GM12873 (cell line): ENCODE measurements at regions not wholly inside any gene's neighbourhood (a gene's known extent, or its start where the extent isn't known, plus 50 kb on each side); places are given as distances from the start of the nearest gene placed in this dataset.

ENCODE experiments used
- CTCF ChIP-seq: IDR thresholded peaks from 2 replicates; pipeline ENCODE4 v1.5.1; 2012; ENCODE audit warnings: low read depth, mild to moderate bottlenecking, moderate library complexity, low read length, control low read depth; ENCODE audit not compliant: insufficient read depth; ENCODE audit errors: missing control alignments

- TF ChIP-seq CTCF = no peak
These were observed 324.4 kb downstream of the ADGRL2 start for GRCh38 chr1:82125119-82125518.

- no peak for TF ChIP-seq CTCF
These were observed 320.7 kb downstream of the ADGRL2 start for GRCh38 chr1:82121421-82121820.

GRCh38 chr1:82116105-82116504 is 315.4 kb downstream of the ADGRL2 start:
- no peak for TF ChIP-seq CTCF

- TF ChIP-seq CTCF = no peak
These were observed 314.2 kb downstream of the ADGRL2 start for GRCh38 chr1:82114887-82115286.

- TF ChIP-seq CTCF = no peak
These were observed 309.9 kb downstream of the ADGRL2 start for GRCh38 chr1:82110366-82111254.

GRCh38 chr1:82108843-82109242 is 308.1 kb downstream of the ADGRL2 start:
- no peak for TF ChIP-seq CTCF

- TF ChIP-seq CTCF = no peak
These were observed 305.9 kb downstream of the ADGRL2 start for GRCh38 chr1:82106672-82107071.
